Calu3 (cell line): ENCODE measurements at regions not wholly inside any gene's neighbourhood (a gene's known extent, or its start where the extent isn't known, plus 50 kb on each side); places are given as distances from the start of the nearest gene placed in this dataset.

ENCODE experiments used
- BruUV-seq: library from RNA; stranded (reverse); fragments of 400-500 nt; replicated peaks from 2 replicates; lab custom pipeline; 2021; lab: Mats Ljungman, UMichigan
- CTCF ChIA-PET: fragments of 300-600 bp; sonication (Branson Sonifier 250); formaldehyde crosslinking; loops from one replicate; lab custom pipeline; 2022; ENCODE audit warnings: antibody characterized with exemption; lab: Charles Lee
- DNase-seq: peaks from one replicate; pipeline ENCODE4 v3.0.0; 2022
- H3K27ac Mint-ChIP-seq: one replicate; pipeline ENCODE4 v1.8.0; 2022; ENCODE audit warnings: mixed read lengths; ENCODE audit not compliant: unreplicated experiment
- H3K27me3 Mint-ChIP-seq: one replicate; pipeline ENCODE4 v1.8.0; 2022; ENCODE audit warnings: mixed read lengths; ENCODE audit not compliant: unreplicated experiment
- H3K36me3 Mint-ChIP-seq: one replicate; pipeline ENCODE4 v1.8.0; 2022; ENCODE audit warnings: mild to moderate bottlenecking, moderate library complexity, mixed read lengths; ENCODE audit not compliant: insufficient read depth, unreplicated experiment
- H3K4me1 Mint-ChIP-seq: one replicate; pipeline ENCODE4 v1.8.0; 2022; ENCODE audit warnings: mild to moderate bottlenecking, low read depth, mixed read lengths; ENCODE audit not compliant: unreplicated experiment
- H3K4me3 Mint-ChIP-seq: one replicate; pipeline ENCODE4 v1.8.0; 2022; ENCODE audit warnings: mild to moderate bottlenecking, low read depth, moderate library complexity, mixed read lengths; ENCODE audit not compliant: unreplicated experiment
- H3K9me3 Mint-ChIP-seq: one replicate; pipeline ENCODE4 v1.8.0; 2022; ENCODE audit warnings: low read depth, mixed read lengths; ENCODE audit not compliant: unreplicated experiment
- CTCF ChIP-seq: fragments of 200-600 bp; IDR thresholded peaks from one replicate; pipeline ENCODE4 v1.8.0; 2022; ENCODE audit warnings: antibody characterized with exemption; ENCODE audit not compliant: unreplicated experiment
- intact Hi-C: fragments of 100-400 bp; cut with micrococcal nuclease; formaldehyde crosslinking; loops from one replicate; pipeline ENCODE4 v1.10.0; 2022; ENCODE audit not compliant: unreplicated experiment

GRCh38 chr4:184921456-184921855 is 95.7 kb upstream of the ACSL1 start:
- no peak for DNase-seq
- H3K27me3 Mint-ChIP-seq = peaks cover 12% of the 10 kb centered on the region
- intact Hi-C loops = no loop called here
- H3K4me1 Mint-ChIP-seq = no peaks in the 10 kb centered on the region
- H3K27ac Mint-ChIP-seq = no peak overlapping the region
- TF ChIP-seq CTCF = no peak
- CTCF ChIA-PET = no interaction called here
- no peak overlapping the region for H3K4me3 Mint-ChIP-seq
- no peaks in the 10 kb centered on the region for H3K36me3 Mint-ChIP-seq
- H3K9me3 Mint-ChIP-seq = peaks cover 9% of the 10 kb centered on the region
- no TSS peak for BruUV-seq

GRCh38 chr4:184922301-184922700 is 96.0 kb upstream of the HELT start:
- CTCF ChIA-PET = no interaction called here
- TF ChIP-seq CTCF = no peak
- no peaks in the 10 kb centered on the region for H3K4me1 Mint-ChIP-seq
- BruUV-seq = no TSS peak
- DNase-seq = no peak
- H3K9me3 Mint-ChIP-seq = peaks cover 7% of the 10 kb centered on the region
- H3K27me3 Mint-ChIP-seq = peaks cover 4% of the 10 kb centered on the region
- no peak overlapping the region for H3K4me3 Mint-ChIP-seq
- no peaks in the 10 kb centered on the region for H3K36me3 Mint-ChIP-seq
- H3K27ac Mint-ChIP-seq = no peak overlapping the region
- intact Hi-C loops = no loop called here

- no peak overlapping the region for H3K27ac Mint-ChIP-seq
- intact Hi-C loops = no loop called here
- no peak for TF ChIP-seq CTCF
- H3K4me3 Mint-ChIP-seq = no peak overlapping the region
- BruUV-seq = no TSS peak
- H3K4me1 Mint-ChIP-seq = no peaks in the 10 kb centered on the region
- H3K9me3 Mint-ChIP-seq = peaks cover 14% of the 10 kb centered on the region
- no peaks in the 10 kb centered on the region for H3K27me3 Mint-ChIP-seq
- DNase-seq = no peak
- CTCF ChIA-PET = no interaction called here
- H3K36me3 Mint-ChIP-seq = no peaks in the 10 kb centered on the region
Measured at GRCh38 chr4:184924516-184924915, 93.8 kb upstream of the HELT start.

- peaks cover 10% of the 10 kb centered on the region for H3K9me3 Mint-ChIP-seq
- no peak for DNase-seq
- BruUV-seq = no TSS peak
- intact Hi-C loops = no loop called here
- peaks cover 4% of the 10 kb centered on the region for H3K4me1 Mint-ChIP-seq
- H3K36me3 Mint-ChIP-seq = no peaks in the 10 kb centered on the region
- TF ChIP-seq CTCF = no peak
- H3K27ac Mint-ChIP-seq = no peak overlapping the region
- H3K27me3 Mint-ChIP-seq = no peaks in the 10 kb centered on the region
- CTCF ChIA-PET = no interaction called here
- H3K4me3 Mint-ChIP-seq = no peak overlapping the region
Measured at GRCh38 chr4:184929476-184929875, 88.8 kb upstream of the HELT start.

GRCh38 chr4:184930026-184930425 is 88.3 kb upstream of the HELT start:
- Mint-ChIP-seq H3K4me3 (no peak overlapping the region), H3K27ac (no peak overlapping the region), H3K9me3 (peaks cover 11% of the 10 kb centered on the region), H3K36me3 (no peaks in the 10 kb centered on the region), H3K27me3 (no peaks in the 10 kb centered on the region), H3K4me1 (peaks cover 9% of the 10 kb centered on the region)
- intact Hi-C loops = no loop called here
- CTCF ChIA-PET = no interaction called here
- BruUV-seq = no TSS peak
- DNase-seq = no peak
- no peak for TF ChIP-seq CTCF
